ENCODE measurements at regions not wholly inside any gene's neighbourhood (a gene's known extent, or its start where the extent isn't known, plus 50 kb on each side); places are given as distances from the start of the nearest gene placed in this dataset.

DNA sequence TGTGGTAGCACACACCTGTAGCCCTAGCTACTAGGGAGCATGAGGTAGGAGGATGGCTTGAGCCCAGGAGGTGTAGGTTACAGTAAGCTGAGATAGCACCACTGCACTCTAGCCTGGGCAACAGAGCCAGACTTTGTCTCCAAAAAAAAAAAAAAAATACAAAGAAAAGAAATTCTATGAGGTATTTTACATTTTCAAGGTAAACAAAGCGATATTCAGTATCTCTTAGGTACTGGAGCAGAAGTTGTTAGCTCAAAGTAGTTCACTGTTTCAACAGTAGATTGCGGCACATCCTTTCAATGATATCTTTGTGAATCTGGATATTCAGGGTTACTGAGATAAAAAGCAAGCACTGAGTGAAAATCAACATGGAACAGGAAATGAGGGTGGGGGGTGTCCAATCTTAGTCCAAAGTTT lies 318.5 kb downstream of the ZNF621 start:
- no peak overlapping the region for H3K27ac ChIP-seq (ENCODE audit: low read depth, low read length)
- H3K9ac ChIP-seq (ENCODE audit: low read length): no peak overlapping the region
- no peaks in the 10 kb centered on the region for H3K4me1 ChIP-seq (ENCODE audit: control insufficient read depth, insufficient read depth, low read length)
- H3K27me3 ChIP-seq (ENCODE audit: control insufficient read depth, insufficient read depth, low read length): no peaks in the 10 kb centered on the region
- H3K4me3 ChIP-seq (ENCODE audit: low read length): no peak overlapping the region
- no peaks in the 10 kb centered on the region for H3K36me3 ChIP-seq (ENCODE audit: control insufficient read depth, insufficient read depth, low read length)

- Histone ChIP-seq H3K36me3 (ENCODE audit: control insufficient read depth, insufficient read depth, low read length) (no peaks in the 10 kb centered on the region), H3K27me3 (ENCODE audit: control insufficient read depth, insufficient read depth, low read length) (no peaks in the 10 kb centered on the region), H3K27ac (ENCODE audit: low read depth, low read length) (no peak overlapping the region), H3K9ac (ENCODE audit: low read length) (no peak overlapping the region), H3K4me3 (ENCODE audit: low read length) (no peak overlapping the region), H3K4me1 (ENCODE audit: control insufficient read depth, insufficient read depth, low read length) (no peaks in the 10 kb centered on the region)
These were observed 319.2 kb downstream of the ZNF621 start for GRCh38 chr3:40843851-40844548.

GRCh38 chr3:40844896-40845295 lies 320.1 kb downstream of the ZNF621 start:
- Histone ChIP-seq H3K4me1 (ENCODE audit: control insufficient read depth, insufficient read depth, low read length) (no peaks in the 10 kb centered on the region), H3K27me3 (ENCODE audit: control insufficient read depth, insufficient read depth, low read length) (no peaks in the 10 kb centered on the region), H3K27ac (ENCODE audit: low read depth, low read length) (no peak overlapping the region), H3K36me3 (ENCODE audit: control insufficient read depth, insufficient read depth, low read length) (no peaks in the 10 kb centered on the region), H3K9ac (ENCODE audit: low read length) (no peak overlapping the region), H3K4me3 (ENCODE audit: low read length) (no peak overlapping the region)

GRCh38 chr3:40845447-40845846 lies 320.7 kb downstream of the ZNF621 start:
- H3K4me1 ChIP-seq (ENCODE audit: control insufficient read depth, insufficient read depth, low read length): no peaks in the 10 kb centered on the region
- H3K27ac ChIP-seq (ENCODE audit: low read depth, low read length): no peak overlapping the region
- no peaks in the 10 kb centered on the region for H3K36me3 ChIP-seq (ENCODE audit: control insufficient read depth, insufficient read depth, low read length)
- no peak overlapping the region for H3K9ac ChIP-seq (ENCODE audit: low read length)
- H3K27me3 ChIP-seq (ENCODE audit: control insufficient read depth, insufficient read depth, low read length): no peaks in the 10 kb centered on the region
- H3K4me3 ChIP-seq (ENCODE audit: low read length): no peak overlapping the region

DNA sequence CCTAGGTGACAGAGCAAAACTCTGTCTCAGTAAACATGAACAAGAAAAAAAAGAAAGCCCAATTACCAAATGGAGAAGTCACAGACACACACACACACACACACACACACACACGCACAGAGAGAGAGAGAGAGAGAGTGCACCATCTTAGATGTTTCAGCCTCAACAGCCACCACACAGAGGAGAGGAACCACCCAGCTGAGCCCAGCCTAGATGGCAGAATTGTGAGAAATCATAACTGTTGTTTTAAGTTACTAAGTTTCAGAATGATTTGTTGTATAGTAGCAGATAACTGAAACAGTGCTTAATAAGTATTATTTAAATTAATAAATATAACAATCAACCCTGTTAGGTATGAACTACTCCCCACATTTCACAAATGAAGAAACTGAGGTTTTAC lies 321.2 kb downstream of the ZNF621 start:
- H3K36me3 ChIP-seq (ENCODE audit: control insufficient read depth, insufficient read depth, low read length): no peaks in the 10 kb centered on the region
- H3K4me1 ChIP-seq (ENCODE audit: control insufficient read depth, insufficient read depth, low read length): no peaks in the 10 kb centered on the region
- no peak overlapping the region for H3K9ac ChIP-seq (ENCODE audit: low read length)
- no peak overlapping the region for H3K27ac ChIP-seq (ENCODE audit: low read depth, low read length)
- H3K27me3 ChIP-seq (ENCODE audit: control insufficient read depth, insufficient read depth, low read length): no peaks in the 10 kb centered on the region
- H3K4me3 ChIP-seq (ENCODE audit: low read length): no peak overlapping the region

- Histone ChIP-seq H3K4me1 (ENCODE audit: control insufficient read depth, insufficient read depth, low read length) (no peaks in the 10 kb centered on the region), H3K9ac (ENCODE audit: low read length) (no peak overlapping the region), H3K27me3 (ENCODE audit: control insufficient read depth, insufficient read depth, low read length) (no peaks in the 10 kb centered on the region), H3K36me3 (ENCODE audit: control insufficient read depth, insufficient read depth, low read length) (no peaks in the 10 kb centered on the region), H3K4me3 (ENCODE audit: low read length) (no peak overlapping the region), H3K27ac (ENCODE audit: low read depth, low read length) (no peak overlapping the region)
These were observed 321.7 kb downstream of the ZNF621 start for GRCh38 chr3:40846451-40846850.

DNA sequence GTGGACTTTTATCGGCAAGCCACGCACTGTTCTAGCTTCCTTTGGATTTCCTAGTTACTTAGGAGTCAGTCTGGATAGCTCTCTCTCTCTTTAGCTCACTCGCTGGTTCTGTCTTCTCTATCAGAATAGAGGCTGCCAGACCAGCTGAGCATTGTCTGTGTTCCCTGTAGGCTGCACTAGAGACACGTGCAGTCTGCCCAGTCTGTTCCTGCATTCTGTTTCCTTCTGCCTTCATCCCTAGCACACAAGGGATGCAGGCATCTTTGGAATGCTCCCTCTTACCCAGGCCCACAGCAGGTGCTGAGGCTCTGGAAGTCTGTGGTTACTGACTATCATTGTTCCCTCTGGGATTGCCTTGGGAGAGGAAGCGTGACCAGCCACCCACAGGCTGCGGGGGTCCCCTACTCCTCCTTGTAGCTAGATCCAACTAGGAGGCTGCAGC lies 322.8 kb downstream of the ZNF621 start:
- Histone ChIP-seq H3K9ac (ENCODE audit: low read length) (no peak overlapping the region), H3K27me3 (ENCODE audit: control insufficient read depth, insufficient read depth, low read length) (no peaks in the 10 kb centered on the region), H3K4me1 (ENCODE audit: control insufficient read depth, insufficient read depth, low read length) (no peaks in the 10 kb centered on the region), H3K36me3 (ENCODE audit: control insufficient read depth, insufficient read depth, low read length) (no peaks in the 10 kb centered on the region), H3K27ac (ENCODE audit: low read depth, low read length) (no peak overlapping the region), H3K4me3 (ENCODE audit: low read length) (no peak overlapping the region)

DNA sequence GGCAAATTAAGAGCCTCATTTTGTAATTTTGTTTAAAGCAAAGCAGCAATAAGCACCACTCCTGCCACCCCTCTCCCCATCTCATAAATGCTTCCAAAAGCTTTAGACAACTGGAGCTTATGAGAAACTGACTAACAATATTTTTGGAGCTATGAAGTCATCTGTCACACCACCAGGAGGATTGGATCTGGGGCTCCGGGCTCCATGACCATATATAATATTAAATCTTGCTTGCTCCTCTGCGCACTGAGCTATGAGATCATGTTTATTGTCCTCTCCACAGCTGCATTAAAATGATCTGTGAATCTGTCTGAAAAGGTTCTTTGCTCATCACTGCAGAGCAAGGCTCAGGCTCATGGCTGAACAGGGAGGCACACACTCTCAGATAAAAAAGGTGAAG lies 323.7 kb downstream of the ZNF621 start:
- no peaks in the 10 kb centered on the region for H3K27me3 ChIP-seq (ENCODE audit: control insufficient read depth, insufficient read depth, low read length)
- no peaks in the 10 kb centered on the region for H3K4me1 ChIP-seq (ENCODE audit: control insufficient read depth, insufficient read depth, low read length)
- H3K27ac ChIP-seq (ENCODE audit: low read depth, low read length): no peak overlapping the region
- H3K4me3 ChIP-seq (ENCODE audit: low read length): no peak overlapping the region
- H3K9ac ChIP-seq (ENCODE audit: low read length): no peak overlapping the region
- no peaks in the 10 kb centered on the region for H3K36me3 ChIP-seq (ENCODE audit: control insufficient read depth, insufficient read depth, low read length)

DNA sequence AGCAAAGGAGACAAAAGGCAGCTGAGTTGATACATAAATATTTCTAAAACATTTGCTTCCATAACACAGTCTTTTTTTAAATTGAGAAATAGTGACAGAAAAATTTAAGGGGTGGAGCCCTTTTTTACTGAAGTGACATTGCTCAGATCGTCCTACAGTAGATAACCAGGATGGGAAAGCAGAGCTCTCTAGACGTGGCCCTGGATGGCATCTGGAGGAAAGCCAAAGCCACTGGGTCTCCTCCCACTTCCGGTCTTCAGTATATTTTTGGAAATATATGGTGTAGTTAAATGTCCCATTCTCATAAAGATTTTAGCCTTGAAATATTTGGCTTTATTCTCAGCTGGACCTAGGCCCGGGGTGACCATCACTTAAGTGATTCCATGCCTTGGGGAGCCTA lies 326.1 kb downstream of the ZNF621 start:
- Histone ChIP-seq H3K4me1 (ENCODE audit: control insufficient read depth, insufficient read depth, low read length) (no peaks in the 10 kb centered on the region), H3K27ac (ENCODE audit: low read depth, low read length) (no peak overlapping the region), H3K27me3 (ENCODE audit: control insufficient read depth, insufficient read depth, low read length) (no peaks in the 10 kb centered on the region), H3K4me3 (ENCODE audit: low read length) (no peak overlapping the region), H3K9ac (ENCODE audit: low read length) (no peak overlapping the region), H3K36me3 (ENCODE audit: control insufficient read depth, insufficient read depth, low read length) (no peaks in the 10 kb centered on the region)

GRCh38 chr3:40851836-40852235 lies 327.1 kb downstream of the ZNF621 start:
- Histone ChIP-seq H3K9ac (ENCODE audit: low read length) (no peak overlapping the region), H3K4me1 (ENCODE audit: control insufficient read depth, insufficient read depth, low read length) (no peaks in the 10 kb centered on the region), H3K27ac (ENCODE audit: low read depth, low read length) (no peak overlapping the region), H3K4me3 (ENCODE audit: low read length) (no peak overlapping the region), H3K36me3 (ENCODE audit: control insufficient read depth, insufficient read depth, low read length) (no peaks in the 10 kb centered on the region), H3K27me3 (ENCODE audit: control insufficient read depth, insufficient read depth, low read length) (no peaks in the 10 kb centered on the region)

DNA sequence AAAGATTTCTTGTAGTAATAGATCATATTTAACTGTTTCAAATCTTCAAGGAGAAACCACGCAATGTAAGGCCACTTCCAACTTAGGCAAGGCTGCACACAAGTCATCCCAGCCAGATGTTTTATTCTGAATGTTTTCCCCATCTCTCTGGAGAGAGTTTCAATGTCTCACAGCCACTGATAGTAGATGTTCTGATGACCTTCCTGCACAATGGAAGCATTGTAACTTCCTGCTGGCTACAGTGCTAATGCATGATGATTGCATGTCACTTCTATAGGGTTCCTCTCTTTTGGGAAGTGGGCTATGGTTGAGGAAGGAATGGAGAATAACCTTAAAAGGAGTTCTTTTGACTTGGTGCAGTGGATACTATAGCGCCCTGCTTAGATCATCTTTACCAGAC lies 328.0 kb downstream of the ZNF621 start:
- no peaks in the 10 kb centered on the region for H3K27me3 ChIP-seq (ENCODE audit: control insufficient read depth, insufficient read depth, low read length)
- H3K36me3 ChIP-seq (ENCODE audit: control insufficient read depth, insufficient read depth, low read length): no peaks in the 10 kb centered on the region
- H3K4me3 ChIP-seq (ENCODE audit: low read length): no peak overlapping the region
- no peak overlapping the region for H3K9ac ChIP-seq (ENCODE audit: low read length)
- no peaks in the 10 kb centered on the region for H3K4me1 ChIP-seq (ENCODE audit: control insufficient read depth, insufficient read depth, low read length)
- no peak overlapping the region for H3K27ac ChIP-seq (ENCODE audit: low read depth, low read length)

DNA sequence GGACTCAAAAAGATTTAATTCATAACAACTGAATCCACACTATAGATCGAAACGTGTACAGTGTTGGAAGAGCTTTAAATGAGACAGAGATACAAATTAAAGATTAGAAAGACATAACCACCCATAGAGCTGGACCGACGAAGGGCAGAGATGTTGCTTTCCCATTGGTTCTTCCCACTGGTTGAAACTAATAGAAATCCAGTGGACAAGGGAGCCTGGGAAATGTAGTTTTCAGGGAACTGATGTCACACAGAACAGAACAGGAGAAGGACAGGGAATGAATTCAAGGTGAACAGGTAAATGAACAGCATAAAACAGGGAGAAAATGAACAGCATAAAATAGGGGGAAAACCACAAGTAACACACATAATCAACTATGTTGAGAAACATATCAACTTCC lies 328.7 kb downstream of the ZNF621 start:
- no peaks in the 10 kb centered on the region for H3K4me1 ChIP-seq (ENCODE audit: control insufficient read depth, insufficient read depth, low read length)
- no peak overlapping the region for H3K9ac ChIP-seq (ENCODE audit: low read length)
- no peaks in the 10 kb centered on the region for H3K27me3 ChIP-seq (ENCODE audit: control insufficient read depth, insufficient read depth, low read length)
- no peak overlapping the region for H3K4me3 ChIP-seq (ENCODE audit: low read length)
- no peaks in the 10 kb centered on the region for H3K36me3 ChIP-seq (ENCODE audit: control insufficient read depth, insufficient read depth, low read length)
- no peak overlapping the region for H3K27ac ChIP-seq (ENCODE audit: low read depth, low read length)

GRCh38 chr3:40855871-40856270 lies 331.1 kb downstream of the ZNF621 start:
- no peak overlapping the region for H3K4me3 ChIP-seq (ENCODE audit: low read length)
- H3K36me3 ChIP-seq (ENCODE audit: control insufficient read depth, insufficient read depth, low read length): no peaks in the 10 kb centered on the region
- H3K27ac ChIP-seq (ENCODE audit: low read depth, low read length): no peak overlapping the region
- H3K9ac ChIP-seq (ENCODE audit: low read length): no peak overlapping the region
- no peaks in the 10 kb centered on the region for H3K27me3 ChIP-seq (ENCODE audit: control insufficient read depth, insufficient read depth, low read length)
- H3K4me1 ChIP-seq (ENCODE audit: control insufficient read depth, insufficient read depth, low read length): no peaks in the 10 kb centered on the region
